ENCODE measurements at regions not wholly inside any gene's neighbourhood (a gene's known extent, or its start where the extent isn't known, plus 50 kb on each side); places are given as distances from the start of the nearest gene placed in this dataset.

- TF ChIP-seq, protein P1, sequence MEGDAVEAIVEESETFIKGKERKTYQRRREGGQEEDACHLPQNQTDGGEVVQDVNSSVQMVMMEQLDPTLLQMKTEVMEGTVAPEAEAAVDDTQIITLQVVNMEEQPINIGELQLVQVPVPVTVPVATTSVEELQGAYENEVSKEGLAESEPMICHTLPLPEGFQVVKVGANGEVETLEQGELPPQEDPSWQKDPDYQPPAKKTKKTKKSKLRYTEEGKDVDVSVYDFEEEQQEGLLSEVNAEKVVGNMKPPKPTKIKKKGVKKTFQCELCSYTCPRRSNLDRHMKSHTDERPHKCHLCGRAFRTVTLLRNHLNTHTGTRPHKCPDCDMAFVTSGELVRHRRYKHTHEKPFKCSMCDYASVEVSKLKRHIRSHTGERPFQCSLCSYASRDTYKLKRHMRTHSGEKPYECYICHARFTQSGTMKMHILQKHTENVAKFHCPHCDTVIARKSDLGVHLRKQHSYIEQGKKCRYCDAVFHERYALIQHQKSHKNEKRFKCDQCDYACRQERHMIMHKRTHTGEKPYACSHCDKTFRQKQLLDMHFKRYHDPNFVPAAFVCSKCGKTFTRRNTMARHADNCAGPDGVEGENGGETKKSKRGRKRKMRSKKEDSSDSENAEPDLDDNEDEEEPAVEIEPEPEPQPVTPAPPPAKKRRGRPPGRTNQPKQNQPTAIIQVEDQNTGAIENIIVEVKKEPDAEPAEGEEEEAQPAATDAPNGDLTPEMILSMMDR (IDR thresholded peaks at IDR 0.05), result no peak
- no peak for TF ChIP-seq POLR2A (IDR thresholded peaks at IDR 0.05)
Measured at GRCh38 chr20:56735084-56735642, 106.1 kb downstream of the TFAP2C start.

Measured in suprapubic skin (tissue), 3 donors.